HFF-Myc (cell line): ENCODE measurements at regions not wholly inside any gene's neighbourhood (a gene's known extent, or its start where the extent isn't known, plus 50 kb on each side); places are given as distances from the start of the nearest gene placed in this dataset.
"Not testable (repeated sequence)": the region's sequence is repeated elsewhere in the genome, so short reads cannot be mapped to it uniquely, and the experiment has no call there.

ENCODE experiments used
- DNase-seq: peaks from one replicate; pipeline ENCODE4 v3.0.0-alpha.2; 2011; ENCODE audit warnings: low read depth; ENCODE audit errors: extremely low read depth
- H3K4me3 ChIP-seq: replicated peaks from 2 replicates; pipeline ENCODE4 v1.5.1; 2011; ENCODE audit warnings: low read depth, mild to moderate bottlenecking, control low read depth, low read length
- CTCF ChIP-seq: IDR thresholded peaks from 2 replicates; pipeline ENCODE4 v1.5.1; 2012; ENCODE audit warnings: mild to moderate bottlenecking, low read depth, low read length, control low read depth; ENCODE audit errors: missing control alignments

GRCh38 chrX:101740642-101741041 is 81.0 kb upstream of the ARMCX2 start:
- TF ChIP-seq CTCF: no peak
- DNase-seq: no peak
- no peak overlapping the region for H3K4me3 ChIP-seq

GRCh38 chrX:101738867-101739266 is 79.2 kb upstream of the ARMCX2 start:
- not testable (repeated sequence) for H3K4me3 ChIP-seq, DNase-seq

- not testable (repeated sequence) for H3K4me3 ChIP-seq, DNase-seq
These were observed 78.8 kb upstream of the ARMCX2 start for GRCh38 chrX:101738411-101738810.

GRCh38 chrX:101736651-101737050 is 77.0 kb upstream of the ARMCX2 start:
- no peak for TF ChIP-seq CTCF

GRCh38 chrX:101732870-101733269 is 73.2 kb upstream of the ARMCX2 start:
- H3K4me3 ChIP-seq: no peak overlapping the region
- no peak for TF ChIP-seq CTCF
- DNase-seq: no peak

More at GRCh38 chrX:101736651-101737050, 77.0 kb upstream of the ARMCX2 start:
- DNase-seq: no peak
- no peak overlapping the region for H3K4me3 ChIP-seq

- DNase-seq: no peak
- TF ChIP-seq CTCF: no peak
- no peak overlapping the region for H3K4me3 ChIP-seq
These were observed 70.3 kb upstream of the ARMCX2 start for GRCh38 chrX:101729986-101730385.
